Astrocyte (in vitro differentiated cells and primary cell): ENCODE measurements at regions not wholly inside any gene's neighbourhood (a gene's known extent, or its start where the extent isn't known, plus 50 kb on each side); places are given as distances from the start of the nearest gene placed in this dataset.

ENCODE experiments used
- DNase-seq: peaks from one replicate; pipeline ENCODE4 v3.0.0-alpha.2; 2010; ENCODE audit warnings: low read depth
- FAIRE-seq: peaks from 2 replicates; lab custom pipeline; 2011; peaks lifted over from hg19 to GRCh38; lab: Jason Lieb, UNC
- H2AFZ ChIP-seq: 2 replicates; pipeline ENCODE4 v1.6.0; 2012; ENCODE audit warnings: low read depth, low read length, inconsistent platforms
- H3K27ac ChIP-seq: 2 replicates; pipeline ENCODE4 v1.5.1; 2011; ENCODE audit warnings: low read depth, low read length, inconsistent platforms
- H3K27me3 ChIP-seq: 2 replicates; pipeline ENCODE4 v1.6.0; 2011; ENCODE audit warnings: low read length, inconsistent platforms; ENCODE audit not compliant: insufficient read depth
- H3K36me3 ChIP-seq: 2 replicates; pipeline ENCODE4 v1.5.1; 2011; ENCODE audit warnings: low read length, inconsistent platforms; ENCODE audit not compliant: insufficient read depth
- H3K4me1 ChIP-seq: 2 replicates; pipeline ENCODE4 v1.5.1; 2011; ENCODE audit warnings: low read length, inconsistent platforms; ENCODE audit not compliant: insufficient read depth
- H3K4me2 ChIP-seq: 2 replicates; pipeline ENCODE4 v1.6.0; 2012; ENCODE audit warnings: low read length, inconsistent platforms
- H3K4me3 ChIP-seq: 2 replicates; pipeline ENCODE4 v1.5.1; 2011; ENCODE audit warnings: low read depth, mild to moderate bottlenecking, low read length, inconsistent platforms; ENCODE audit not compliant: insufficient read depth
- H3K79me2 ChIP-seq: 2 replicates; pipeline ENCODE4 v1.6.0; 2012; ENCODE audit warnings: mild to moderate bottlenecking, low read length, inconsistent platforms; ENCODE audit not compliant: insufficient read depth
- H3K9ac ChIP-seq: 2 replicates; pipeline ENCODE4 v1.6.0; 2012; ENCODE audit warnings: mild to moderate bottlenecking, low read length, inconsistent platforms
- H3K9me3 ChIP-seq: 2 replicates; pipeline ENCODE4 v1.5.1; 2012; ENCODE audit warnings: low read depth, mild to moderate bottlenecking, low read length, inconsistent platforms; ENCODE audit not compliant: insufficient read depth
- H4K20me1 ChIP-seq: 2 replicates; pipeline ENCODE4 v1.6.0; 2012; ENCODE audit warnings: low read length, inconsistent platforms; ENCODE audit not compliant: insufficient read depth
- H3K27ac Mint-ChIP-seq: one replicate; pipeline ENCODE4 v1.8.0; 2021; ENCODE audit warnings: mild to moderate bottlenecking, mixed read lengths; ENCODE audit not compliant: unreplicated experiment
- H3K27me3 Mint-ChIP-seq: one replicate; pipeline ENCODE4 v1.8.0; 2021; ENCODE audit warnings: low read depth, mixed read lengths; ENCODE audit not compliant: unreplicated experiment
- H3K36me3 Mint-ChIP-seq: one replicate; pipeline ENCODE4 v1.8.0; 2021; ENCODE audit warnings: low read depth, mixed read lengths; ENCODE audit not compliant: unreplicated experiment
- H3K4me1 Mint-ChIP-seq: one replicate; pipeline ENCODE4 v1.8.0; 2021; ENCODE audit warnings: low read depth, mixed read lengths; ENCODE audit not compliant: unreplicated experiment
- H3K4me3 Mint-ChIP-seq: one replicate; pipeline ENCODE4 v1.8.0; 2021; ENCODE audit warnings: mild to moderate bottlenecking, moderate library complexity, mixed read lengths; ENCODE audit not compliant: unreplicated experiment
- H3K9me3 Mint-ChIP-seq: one replicate; pipeline ENCODE4 v1.8.0; 2021; ENCODE audit warnings: mild to moderate bottlenecking, mixed read lengths; ENCODE audit not compliant: unreplicated experiment
- EZH2 ChIP-seq: IDR thresholded peaks from 2 replicates; pipeline ENCODE4 v1.6.1; 2012; ENCODE audit warnings: mild to moderate bottlenecking, low read length, inconsistent platforms; ENCODE audit not compliant: insufficient read depth
- TF ChIP-seq, protein P1 (sequence below): IDR thresholded peaks from 2 replicates; pipeline ENCODE4 v1.5.1; 2011; ENCODE audit warnings: low read depth, mild to moderate bottlenecking, inconsistent platforms, low read length, moderate library complexity; ENCODE audit not compliant: insufficient read depth

DNA sequence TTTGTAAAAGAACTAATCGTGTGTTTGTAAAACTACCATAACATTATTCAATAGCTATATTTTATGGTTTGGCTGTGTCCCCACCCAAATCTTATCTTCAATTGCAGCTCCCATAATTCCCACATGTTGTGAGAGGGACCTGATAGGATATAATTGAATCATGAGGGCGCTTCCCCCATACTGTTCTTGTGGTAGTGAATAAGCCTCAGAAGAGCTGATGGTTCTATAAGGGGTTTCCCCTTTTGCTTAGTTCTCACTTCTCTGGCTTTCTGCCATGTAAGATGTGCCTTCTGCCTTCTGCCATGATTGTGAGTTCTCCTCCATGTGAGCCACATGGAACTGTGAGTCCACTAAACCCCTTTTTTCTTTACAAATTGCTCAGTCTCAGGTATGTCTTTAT, 1372.3 kb downstream of the AMY1C start:
- Mint-ChIP-seq H3K27ac (no peak overlapping the region), H3K36me3 (no peaks in the 10 kb centered on the region), H3K4me1 (no peaks in the 10 kb centered on the region), H3K27me3 (no peaks in the 10 kb centered on the region), H3K4me3 (no peak overlapping the region), H3K9me3 (no peaks in the 10 kb centered on the region)
- Histone ChIP-seq H3K9ac (no peak overlapping the region), H3K27ac (no peak overlapping the region), H2AFZ (no peak overlapping the region), H4K20me1 (no peaks in the 10 kb centered on the region), H3K79me2 (no peaks in the 10 kb centered on the region), H3K36me3 (no peaks in the 10 kb centered on the region), H3K4me2 (no peak overlapping the region), H3K4me1 (no peaks in the 10 kb centered on the region), H3K27me3 (no peaks in the 10 kb centered on the region), H3K4me3 (no peak overlapping the region), H3K9me3 (no peaks in the 10 kb centered on the region)
- TF ChIP-seq EZH2 = no peak
- TF ChIP-seq, protein P1, sequence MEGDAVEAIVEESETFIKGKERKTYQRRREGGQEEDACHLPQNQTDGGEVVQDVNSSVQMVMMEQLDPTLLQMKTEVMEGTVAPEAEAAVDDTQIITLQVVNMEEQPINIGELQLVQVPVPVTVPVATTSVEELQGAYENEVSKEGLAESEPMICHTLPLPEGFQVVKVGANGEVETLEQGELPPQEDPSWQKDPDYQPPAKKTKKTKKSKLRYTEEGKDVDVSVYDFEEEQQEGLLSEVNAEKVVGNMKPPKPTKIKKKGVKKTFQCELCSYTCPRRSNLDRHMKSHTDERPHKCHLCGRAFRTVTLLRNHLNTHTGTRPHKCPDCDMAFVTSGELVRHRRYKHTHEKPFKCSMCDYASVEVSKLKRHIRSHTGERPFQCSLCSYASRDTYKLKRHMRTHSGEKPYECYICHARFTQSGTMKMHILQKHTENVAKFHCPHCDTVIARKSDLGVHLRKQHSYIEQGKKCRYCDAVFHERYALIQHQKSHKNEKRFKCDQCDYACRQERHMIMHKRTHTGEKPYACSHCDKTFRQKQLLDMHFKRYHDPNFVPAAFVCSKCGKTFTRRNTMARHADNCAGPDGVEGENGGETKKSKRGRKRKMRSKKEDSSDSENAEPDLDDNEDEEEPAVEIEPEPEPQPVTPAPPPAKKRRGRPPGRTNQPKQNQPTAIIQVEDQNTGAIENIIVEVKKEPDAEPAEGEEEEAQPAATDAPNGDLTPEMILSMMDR = no peak
- DNase-seq (no peak), FAIRE-seq (no peak)

DNA sequence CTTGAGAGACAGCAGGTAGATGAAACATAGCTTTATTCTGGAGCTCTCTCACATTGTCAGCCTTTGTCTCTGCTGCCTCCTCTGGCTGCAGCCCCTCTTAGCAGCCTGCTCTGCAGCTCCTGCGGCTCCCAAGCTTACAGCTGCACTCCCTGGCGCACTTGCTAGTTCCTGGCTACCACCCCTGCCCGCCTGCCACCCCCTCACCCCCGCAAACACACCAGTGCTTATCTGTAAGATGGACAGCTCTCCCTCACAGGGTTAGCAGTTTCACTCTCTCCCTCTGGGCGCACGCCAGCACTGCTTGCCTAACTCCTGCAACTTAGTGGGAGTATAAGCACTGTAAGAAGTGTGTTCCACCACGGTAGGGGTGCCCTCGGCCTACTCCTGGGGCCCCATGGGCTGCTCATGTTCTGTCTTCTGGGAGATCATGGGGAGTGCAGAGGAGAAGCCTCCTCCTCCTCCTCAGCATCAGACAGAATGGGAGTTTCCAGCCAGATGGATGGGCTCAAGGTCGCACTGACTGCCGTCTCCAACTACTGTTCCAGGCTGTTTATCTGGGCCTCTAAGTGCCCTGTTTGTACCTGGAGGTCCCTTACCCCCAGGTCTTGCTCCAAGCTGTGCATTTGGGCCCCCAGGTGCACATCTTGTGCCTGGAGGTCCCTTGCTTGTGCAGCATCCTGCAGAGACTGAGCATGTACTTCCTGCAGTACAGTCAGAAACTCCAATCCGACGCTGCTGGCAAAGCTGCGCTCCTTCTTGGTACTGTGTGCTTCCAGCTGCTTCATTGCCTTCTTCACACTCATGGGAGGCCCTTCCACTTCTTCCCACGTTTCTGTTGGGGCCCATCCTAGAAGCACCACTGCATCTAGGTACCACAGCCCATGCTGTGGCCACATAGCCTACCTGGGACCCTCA, 1388.1 kb downstream of the AMY1C start:
- Histone ChIP-seq H3K36me3 (no peaks in the 10 kb centered on the region), H3K4me1 (no peaks in the 10 kb centered on the region), H3K27me3 (no peaks in the 10 kb centered on the region), H3K4me3 (no peak overlapping the region), H2AFZ (no peak overlapping the region), H3K4me2 (no peak overlapping the region), H3K27ac (no peak overlapping the region), H4K20me1 (no peaks in the 10 kb centered on the region), H3K9me3 (no peaks in the 10 kb centered on the region), H3K79me2 (no peaks in the 10 kb centered on the region), H3K9ac (no peak overlapping the region)
- no peak overlapping the region for H3K27ac Mint-ChIP-seq
- FAIRE-seq = no peak
- H3K27me3 Mint-ChIP-seq = no peaks in the 10 kb centered on the region
- H3K4me3 Mint-ChIP-seq = no peak overlapping the region
- TF ChIP-seq, protein P1 = no peak
- TF ChIP-seq EZH2 = no peak
- DNase-seq = no peak
- H3K4me1 Mint-ChIP-seq = no peaks in the 10 kb centered on the region
- H3K36me3 Mint-ChIP-seq = no peaks in the 10 kb centered on the region
- no peaks in the 10 kb centered on the region for H3K9me3 Mint-ChIP-seq

DNA sequence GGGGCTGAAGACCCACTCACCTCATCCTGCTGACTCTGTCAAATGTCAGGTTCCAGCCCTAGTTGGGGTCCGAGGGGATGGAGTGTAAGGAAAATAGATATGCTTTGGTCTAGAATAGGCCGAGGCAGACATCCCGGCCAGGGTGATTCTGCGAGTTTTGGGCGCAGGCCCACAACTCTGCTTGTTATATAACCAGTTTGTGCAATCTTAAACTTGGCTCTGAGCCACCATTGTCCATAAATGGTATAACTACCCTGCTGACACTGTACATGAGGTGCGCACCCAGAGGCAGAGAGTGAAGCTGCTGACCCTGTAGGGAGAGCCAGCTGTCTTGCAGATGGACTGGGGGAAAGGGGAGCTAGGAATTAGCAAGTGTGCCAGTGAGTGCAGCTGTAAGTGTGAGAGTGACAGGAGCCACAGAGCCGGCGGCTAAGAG, 1388.8 kb downstream of the AMY1C start:
- no peaks in the 10 kb centered on the region for H3K9me3 Mint-ChIP-seq
- FAIRE-seq = no peak

More for the DNA sequence above, 1388.8 kb downstream of the AMY1C start:
- Histone ChIP-seq H3K4me1 (no peaks in the 10 kb centered on the region), H3K27me3 (no peaks in the 10 kb centered on the region), H3K9me3 (no peaks in the 10 kb centered on the region), H2AFZ (no peak overlapping the region), H3K9ac (no peak overlapping the region), H3K4me3 (no peak overlapping the region), H3K4me2 (no peak overlapping the region), H3K79me2 (no peaks in the 10 kb centered on the region), H3K27ac (no peak overlapping the region), H3K36me3 (no peaks in the 10 kb centered on the region), H4K20me1 (no peaks in the 10 kb centered on the region)
- Mint-ChIP-seq H3K4me1 (no peaks in the 10 kb centered on the region), H3K27ac (no peak overlapping the region), H3K36me3 (no peaks in the 10 kb centered on the region), H3K27me3 (no peaks in the 10 kb centered on the region), H3K4me3 (no peak overlapping the region)
- TF ChIP-seq EZH2 = no peak
- TF ChIP-seq, protein P1 = no peak
- no peak for DNase-seq
